ENCODE measurements at regions not wholly inside any gene's neighbourhood (a gene's known extent, or its start where the extent isn't known, plus 50 kb on each side); places are given as distances from the start of the nearest gene placed in this dataset.

DNA sequence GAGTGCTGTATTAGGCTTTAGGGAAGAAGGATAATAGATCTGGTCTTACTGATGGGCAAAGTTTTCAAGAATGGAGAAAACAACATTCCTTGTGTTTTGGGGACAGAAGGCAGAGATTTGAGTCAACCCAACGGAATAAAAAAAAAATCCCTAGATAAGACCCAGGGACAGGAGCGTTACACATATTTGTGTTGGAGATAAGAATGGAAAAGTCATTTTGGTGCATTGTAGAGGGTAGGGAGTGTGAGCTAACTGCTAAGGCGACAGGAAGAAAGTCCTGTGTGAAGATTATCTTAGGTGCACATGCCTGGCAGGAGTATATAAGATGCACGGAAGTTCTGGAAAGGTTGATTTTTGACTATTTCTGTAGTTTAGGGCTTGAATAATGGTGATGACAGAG lies 450.3 kb upstream of the ARGLU1 start:
- Histone ChIP-seq H3K27me3 (replicated peaks; ENCODE audit: control insufficient read depth, insufficient read depth, low read length) (no peaks in the 10 kb centered on the region), H3K36me3 (ENCODE audit: control insufficient read depth, insufficient read depth, low read length) (no peaks in the 10 kb centered on the region; the same call in 1 of the 2 replicates), H3K9me3 (no peaks in the 10 kb centered on the region), H3K4me1 (peaks cover 32% of the 10 kb centered on the region), H3K4me3 (ENCODE audit: low read depth, low read length) (no peak overlapping the region)
- Mint-ChIP-seq H3K9me3 (ENCODE audit: unreplicated experiment) (peaks cover 8% of the 10 kb centered on the region), H3K27me3 (ENCODE audit: insufficient read depth, unreplicated experiment) (no peaks in the 10 kb centered on the region), H3K4me3 (ENCODE audit: unreplicated experiment) (peak overlapping the region; percentile 17), H3K36me3 (ENCODE audit: insufficient read depth, unreplicated experiment) (no peaks in the 10 kb centered on the region), H3K4me1 (ENCODE audit: low read depth, unreplicated experiment) (peaks cover 21% of the 10 kb centered on the region), H3K27ac (ENCODE audit: unreplicated experiment) (peak overlapping the region; percentile 21)
- TF ChIP-seq, protein P1, sequence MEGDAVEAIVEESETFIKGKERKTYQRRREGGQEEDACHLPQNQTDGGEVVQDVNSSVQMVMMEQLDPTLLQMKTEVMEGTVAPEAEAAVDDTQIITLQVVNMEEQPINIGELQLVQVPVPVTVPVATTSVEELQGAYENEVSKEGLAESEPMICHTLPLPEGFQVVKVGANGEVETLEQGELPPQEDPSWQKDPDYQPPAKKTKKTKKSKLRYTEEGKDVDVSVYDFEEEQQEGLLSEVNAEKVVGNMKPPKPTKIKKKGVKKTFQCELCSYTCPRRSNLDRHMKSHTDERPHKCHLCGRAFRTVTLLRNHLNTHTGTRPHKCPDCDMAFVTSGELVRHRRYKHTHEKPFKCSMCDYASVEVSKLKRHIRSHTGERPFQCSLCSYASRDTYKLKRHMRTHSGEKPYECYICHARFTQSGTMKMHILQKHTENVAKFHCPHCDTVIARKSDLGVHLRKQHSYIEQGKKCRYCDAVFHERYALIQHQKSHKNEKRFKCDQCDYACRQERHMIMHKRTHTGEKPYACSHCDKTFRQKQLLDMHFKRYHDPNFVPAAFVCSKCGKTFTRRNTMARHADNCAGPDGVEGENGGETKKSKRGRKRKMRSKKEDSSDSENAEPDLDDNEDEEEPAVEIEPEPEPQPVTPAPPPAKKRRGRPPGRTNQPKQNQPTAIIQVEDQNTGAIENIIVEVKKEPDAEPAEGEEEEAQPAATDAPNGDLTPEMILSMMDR (IDR thresholded peaks at IDR 0.05; ENCODE audit: insufficient read depth in 1 of 2, low read depth in 1 of 2, low read length in 1 of 2, severe bottlenecking in 1 of 2, unreplicated experiment in 1 of 2) = no peak
- POLR2A ChIA-PET = no interaction called here
- CTCF ChIA-PET = no interaction called here
- intact Hi-C loops (cut with micrococcal nuclease; ENCODE audit: unreplicated experiment) = loop anchor here (1.0 kb wide), 4 partner anchors 13 to 102 kb away; no protein-coding TSS in a partner anchor
- TSS peak; percentile 96 for BruUV-seq (replicated peaks)
- peak in 1 of 2 experiments; percentile 33 for DNase-seq

DNA sequence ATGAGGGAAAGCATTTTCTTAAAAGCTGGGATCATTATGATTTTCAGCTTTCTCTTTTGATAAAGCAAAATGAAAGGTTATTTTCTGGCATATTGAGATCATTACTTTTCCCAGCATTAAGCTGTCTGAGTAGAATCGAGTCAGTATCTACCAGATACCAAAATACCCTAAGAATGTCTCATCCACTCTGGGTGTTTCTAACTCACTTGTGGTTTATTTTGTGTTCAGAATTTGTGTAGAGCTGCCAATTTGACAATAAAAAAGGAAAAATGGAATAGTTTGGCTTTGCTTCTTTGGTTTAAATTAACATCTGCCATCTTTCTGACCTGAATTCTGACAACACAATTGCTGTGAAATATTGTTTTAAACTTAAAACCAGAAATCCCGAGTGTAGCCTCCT lies 438.7 kb upstream of the ARGLU1 start:
- peak overlapping the region; percentile 83 for H3K27ac Mint-ChIP-seq (ENCODE audit: unreplicated experiment)
- peaks cover 43% of the 10 kb centered on the region for H3K4me1 ChIP-seq
- peak overlapping the region; percentile 62 for H3K4me3 Mint-ChIP-seq (ENCODE audit: unreplicated experiment)
- TF ChIP-seq, protein P1 (IDR thresholded peaks at IDR 0.05; ENCODE audit: insufficient read depth in 1 of 2, low read depth in 1 of 2, low read length in 1 of 2, severe bottlenecking in 1 of 2, unreplicated experiment in 1 of 2) = no peak
- BruUV-seq (replicated peaks) = TSS peak; percentile 62
- H3K9me3 Mint-ChIP-seq (ENCODE audit: unreplicated experiment) = peaks cover 8% of the 10 kb centered on the region
- ChIA-PET POLR2A (no interaction called here), CTCF (interaction anchor here (0.7 kb wide), 1 partner anchor 437 kb away, joined by 3 read pairs; no protein-coding TSS in a partner anchor)
- H3K27me3 ChIP-seq (replicated peaks; ENCODE audit: control insufficient read depth, insufficient read depth, low read length) = no peaks in the 10 kb centered on the region
- H3K36me3 Mint-ChIP-seq (ENCODE audit: insufficient read depth, unreplicated experiment) = peaks cover 6% of the 10 kb centered on the region
- H3K9me3 ChIP-seq = no peaks in the 10 kb centered on the region
- H3K4me1 Mint-ChIP-seq (ENCODE audit: low read depth, unreplicated experiment) = peaks cover 43% of the 10 kb centered on the region
- H3K4me3 ChIP-seq (ENCODE audit: low read depth, low read length) = peak overlapping the region; percentile 1; the same call in 1 of the 2 replicates
- no peaks in the 10 kb centered on the region for H3K36me3 ChIP-seq (ENCODE audit: control insufficient read depth, insufficient read depth, low read length)
- no peak for DNase-seq
- intact Hi-C loops (cut with micrococcal nuclease; ENCODE audit: unreplicated experiment) = loop anchor here (5.0 kb wide), 1 partner anchor 149 kb away; no protein-coding TSS in a partner anchor
- no peaks in the 10 kb centered on the region for H3K27me3 Mint-ChIP-seq (ENCODE audit: insufficient read depth, unreplicated experiment)

DNA sequence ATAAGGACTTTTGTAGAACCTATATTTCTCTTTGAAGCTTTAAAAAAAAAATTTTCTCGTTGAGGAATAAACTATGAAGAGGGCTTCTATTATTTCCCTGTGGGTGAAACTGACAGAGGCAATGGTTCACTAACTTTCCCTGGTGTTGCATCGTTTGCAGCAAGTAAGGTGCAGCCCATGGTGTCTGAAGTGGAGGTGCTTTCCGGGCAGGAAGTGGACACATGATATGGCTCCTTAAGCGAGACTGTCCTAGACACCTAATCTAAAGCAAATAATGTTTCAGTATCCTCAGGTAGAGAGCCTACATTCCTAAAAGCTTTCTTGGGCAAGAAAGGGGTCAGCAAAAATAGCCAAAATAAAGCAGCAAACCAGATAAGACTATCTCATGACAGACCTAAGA lies 437.6 kb upstream of the ARGLU1 start:
- ChIA-PET CTCF (interaction anchor here (0.6 kb wide), 1 partner anchor 85 kb away, joined by 8 read pairs; no protein-coding TSS in a partner anchor), POLR2A (no interaction called here)
- intact Hi-C loops (cut with micrococcal nuclease; ENCODE audit: unreplicated experiment) = loop anchor here (1.0 to 5.0 kb wide), 7 partner anchors 8 to 148 kb away; no protein-coding TSS in a partner anchor
- peaks cover 43% of the 10 kb centered on the region for H3K4me1 ChIP-seq
- H3K36me3 ChIP-seq (ENCODE audit: control insufficient read depth, insufficient read depth, low read length) = no peaks in the 10 kb centered on the region
- no peaks in the 10 kb centered on the region for H3K9me3 ChIP-seq
- no TSS peak for BruUV-seq (replicated peaks)
- Mint-ChIP-seq H3K4me3 (ENCODE audit: unreplicated experiment) (peak overlapping the region; percentile 62), H3K27ac (ENCODE audit: unreplicated experiment) (peak overlapping the region; percentile 83), H3K36me3 (ENCODE audit: insufficient read depth, unreplicated experiment) (no peaks in the 10 kb centered on the region), H3K9me3 (ENCODE audit: unreplicated experiment) (no peaks in the 10 kb centered on the region), H3K27me3 (ENCODE audit: insufficient read depth, unreplicated experiment) (no peaks in the 10 kb centered on the region), H3K4me1 (ENCODE audit: low read depth, unreplicated experiment) (peaks cover 47% of the 10 kb centered on the region)
- peak overlapping the region; percentile 6; the same call in 1 of the 2 replicates for H3K4me3 ChIP-seq (ENCODE audit: low read depth, low read length)
- DNase-seq = peak; percentile 67 to 77
- TF ChIP-seq, protein P1 (IDR thresholded peaks at IDR 0.05; ENCODE audit: insufficient read depth in 1 of 2, low read depth in 1 of 2, low read length in 1 of 2, severe bottlenecking in 1 of 2, unreplicated experiment in 1 of 2) = no peak
- H3K27me3 ChIP-seq (replicated peaks; ENCODE audit: control insufficient read depth, insufficient read depth, low read length) = no peaks in the 10 kb centered on the region
